Stimulated activated CD4-positive, alpha-beta T cell treated with anti-CD3 and anti-CD28 coated beads, TNF-alpha, amount 100 ng/mL, for 4 hours (primary cell): ENCODE measurements at regions not wholly inside any gene's neighbourhood (a gene's known extent, or its start where the extent isn't known, plus 50 kb on each side); places are given as distances from the start of the nearest gene placed in this dataset.
"Not testable (repeated sequence)": the region's sequence is repeated elsewhere in the genome, so short reads cannot be mapped to it uniquely, and the experiment has no call there.

Experiments used
- DNase-seq, 3 experiments: peaks; one replicate each; pipeline ENCODE4 v3.0.0-alpha.2; 2020; ENCODE audit warnings: low read depth in 3 of 3

DNA sequence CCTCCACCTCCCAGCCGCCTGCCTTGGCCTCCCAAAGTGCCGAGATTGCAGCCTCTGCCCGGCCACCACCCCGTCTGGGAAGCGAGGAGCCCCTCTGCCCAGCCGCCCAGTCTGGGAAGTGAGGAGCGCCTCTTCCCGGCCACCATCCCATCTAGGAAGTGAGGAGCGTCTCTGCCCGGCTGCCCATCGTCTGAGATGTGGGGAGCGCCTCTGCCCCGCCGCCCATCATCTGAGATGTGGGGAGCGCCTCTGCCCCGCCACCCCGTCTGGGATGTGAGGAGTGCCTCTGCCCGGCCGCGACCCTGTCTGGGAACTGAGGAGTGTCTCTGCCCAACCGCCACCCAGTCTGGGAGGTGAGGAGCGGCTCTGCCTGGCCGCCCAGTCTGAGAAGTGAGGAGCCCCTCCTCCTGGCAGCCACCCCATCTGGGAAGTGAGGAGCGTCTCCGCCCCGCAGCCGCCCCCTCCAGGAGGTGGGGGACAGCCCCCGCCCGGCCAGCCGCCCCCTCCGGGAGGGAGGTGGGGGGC, 296.3 kb downstream of the HNRNPD start:
- not testable (repeated sequence) for DNase-seq

DNA sequence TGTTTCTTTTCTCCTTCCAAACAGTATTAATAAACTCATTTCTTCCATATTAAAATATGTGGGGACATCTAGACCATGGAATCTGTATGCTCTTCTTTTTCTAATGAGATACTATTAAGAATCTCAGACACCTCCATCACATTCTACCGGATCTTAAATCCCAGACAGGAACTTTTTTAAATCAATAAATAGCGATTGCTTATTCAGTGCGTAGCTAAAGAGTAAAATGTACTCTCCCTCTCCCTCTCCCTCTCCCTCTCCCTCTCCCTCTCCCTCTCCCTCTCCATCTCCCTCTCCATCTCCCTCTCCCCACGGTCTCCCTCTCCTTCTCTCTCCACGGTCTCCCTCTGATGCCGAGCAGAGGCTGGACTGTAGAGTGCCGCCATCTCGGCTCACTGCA, 297.0 kb downstream of the HNRNPD start:
- DNase-seq: no peak

DNA sequence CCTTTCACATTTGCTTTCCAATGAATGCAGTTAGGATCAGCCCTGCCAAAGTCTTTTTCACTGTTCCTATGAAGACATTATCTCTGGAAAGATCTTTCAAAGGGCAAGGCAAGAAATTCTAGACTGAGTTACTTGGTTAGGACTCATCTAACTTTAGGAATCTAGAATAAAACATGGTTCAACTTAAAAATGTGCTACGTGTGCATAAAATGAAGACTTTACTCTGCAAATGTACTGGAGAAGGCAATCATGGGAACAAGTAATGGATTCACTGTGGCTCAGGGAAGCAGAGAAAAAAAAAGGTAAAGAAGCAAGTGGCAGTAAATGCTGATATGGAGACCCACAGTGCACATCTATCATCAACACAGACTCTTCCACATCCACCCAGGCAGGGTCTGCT, 297.4 kb downstream of the HNRNPD start:
- DNase-seq: no peak

DNA sequence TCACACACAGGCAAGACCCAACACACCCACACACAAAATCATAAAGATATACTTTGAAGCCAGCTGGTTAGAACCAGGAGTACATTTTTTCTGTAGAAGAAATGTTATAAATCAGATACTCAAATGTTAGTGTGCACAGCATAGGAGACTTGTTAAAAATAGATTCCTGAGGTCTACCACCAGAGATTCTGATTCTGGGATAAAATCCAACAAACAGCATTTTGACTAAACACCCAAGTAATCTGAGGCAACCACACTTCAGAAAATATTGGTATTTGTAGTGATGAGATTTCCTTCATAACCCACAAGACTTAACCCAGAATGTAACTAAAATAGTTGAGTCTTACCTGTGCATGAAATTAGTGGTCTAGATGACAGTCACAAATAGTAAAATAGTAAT, 301.8 kb downstream of the HNRNPD start:
- no peak for DNase-seq

DNA sequence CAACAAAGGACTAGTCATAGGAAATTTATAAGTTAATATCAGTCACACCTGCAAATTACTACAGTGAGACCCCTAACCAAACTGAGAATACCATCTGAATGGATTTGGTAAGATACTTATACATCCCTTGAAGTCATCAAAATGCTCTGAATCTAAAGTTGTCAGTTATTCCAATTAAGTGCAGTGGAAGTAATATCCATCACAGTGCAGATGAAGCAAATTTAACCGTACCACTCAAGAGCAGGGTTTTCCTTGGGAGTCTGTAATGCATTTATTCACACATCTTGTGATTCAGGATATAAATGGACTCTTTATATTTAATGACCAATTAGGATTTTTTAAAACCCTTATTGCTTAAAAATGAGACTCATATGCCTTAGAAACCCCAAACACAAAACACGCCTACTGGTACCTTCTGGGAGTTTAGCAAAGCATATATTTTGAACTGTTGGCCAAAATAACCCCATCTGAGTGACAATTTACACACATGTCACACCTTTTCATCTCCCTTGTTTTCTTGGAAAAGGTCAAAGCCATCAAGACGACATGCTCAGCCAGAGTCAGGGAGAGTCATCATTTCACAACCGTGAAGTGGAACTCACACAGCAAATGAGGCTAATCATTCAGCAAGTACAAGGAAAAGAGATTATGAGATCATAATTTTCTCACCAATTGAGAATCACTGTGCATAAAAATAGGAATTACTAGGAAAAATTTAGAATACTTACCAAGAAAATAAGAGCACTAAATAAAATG, 303.7 kb downstream of the HNRNPD start:
- no peak for DNase-seq

DNA sequence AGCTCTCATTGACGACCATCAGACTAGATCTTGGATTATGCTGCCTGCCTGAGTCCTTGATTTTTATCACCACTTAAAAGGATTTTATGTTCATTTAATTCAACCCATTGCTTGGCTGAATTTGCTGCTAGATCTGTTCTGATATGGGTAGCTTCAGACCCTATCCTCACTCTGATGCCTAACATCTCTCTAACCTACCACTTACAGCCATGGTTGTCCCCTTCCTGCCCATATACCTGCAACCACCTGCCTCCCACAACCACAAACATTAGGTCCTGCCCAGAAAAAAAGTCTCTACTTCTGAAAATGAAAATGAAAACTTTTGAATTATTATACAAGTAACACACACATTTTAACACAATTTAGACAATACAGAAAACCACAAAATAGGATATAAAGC, 310.8 kb downstream of the HNRNPD start:
- no peak for DNase-seq

DNA sequence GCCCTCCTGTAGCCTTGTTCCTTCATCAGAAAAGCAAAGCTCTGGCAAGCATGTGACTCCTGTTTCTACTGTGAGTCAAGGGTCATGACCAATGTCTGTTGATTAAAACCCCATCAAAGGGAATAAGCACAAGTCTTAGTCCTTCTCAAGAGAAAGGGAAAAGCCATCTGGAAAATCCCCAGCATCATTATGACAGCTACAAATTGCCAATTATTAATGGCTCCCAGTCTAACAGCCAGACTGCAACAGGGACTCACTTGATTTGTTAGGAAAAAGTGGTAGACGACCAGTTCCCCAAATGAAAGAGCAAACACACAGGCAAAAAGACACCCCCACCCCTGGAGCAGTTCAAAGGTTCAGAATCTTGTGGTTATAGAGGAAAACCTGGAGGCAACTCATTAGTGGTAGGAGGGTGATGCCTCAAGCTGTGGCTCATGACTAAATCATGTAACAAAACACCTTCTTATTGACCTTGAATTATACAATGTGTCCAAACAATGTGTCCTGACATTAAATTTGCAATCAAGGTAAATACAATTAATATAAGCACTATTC, 315.7 kb downstream of the HNRNPD start:
- DNase-seq: no peak

DNA sequence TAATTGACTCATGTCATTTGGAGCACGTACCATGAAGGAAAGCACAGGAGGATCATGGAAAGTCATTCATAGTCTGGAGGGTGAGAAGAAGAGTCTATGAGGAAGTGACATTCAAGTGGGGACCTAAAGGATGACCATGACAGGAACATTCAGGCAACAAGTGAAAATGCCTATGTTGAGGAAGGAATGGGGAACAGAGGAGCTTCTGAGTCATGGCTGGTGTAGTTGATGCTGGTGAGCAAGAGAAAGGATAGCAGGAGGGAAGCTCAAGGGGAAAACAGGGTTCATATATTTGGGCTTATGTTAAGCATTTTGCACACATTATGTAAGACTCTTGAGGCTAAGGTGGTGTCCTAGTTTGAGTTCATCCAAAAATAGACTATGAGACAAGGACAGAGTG, 318.6 kb downstream of the HNRNPD start:
- no peak for DNase-seq

DNA sequence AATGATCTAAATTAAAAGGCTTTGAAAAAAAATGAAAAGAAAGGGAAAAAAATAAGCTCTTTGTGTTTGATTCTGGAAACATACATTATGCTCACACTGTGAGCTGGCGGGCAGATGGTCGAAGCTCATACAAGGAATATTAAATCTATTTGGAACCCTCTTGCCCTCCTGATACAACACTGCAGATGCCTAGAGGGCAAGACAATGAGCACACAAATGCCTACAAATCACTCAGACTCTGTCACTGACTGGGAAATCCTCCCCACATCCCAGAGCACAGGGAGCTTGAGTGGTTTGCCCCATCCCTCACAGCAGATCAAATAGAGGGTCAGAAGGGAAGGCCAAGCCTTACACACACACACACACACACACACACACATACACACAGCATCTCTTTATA, 320.4 kb downstream of the HNRNPD start:
- no peak for DNase-seq

DNA sequence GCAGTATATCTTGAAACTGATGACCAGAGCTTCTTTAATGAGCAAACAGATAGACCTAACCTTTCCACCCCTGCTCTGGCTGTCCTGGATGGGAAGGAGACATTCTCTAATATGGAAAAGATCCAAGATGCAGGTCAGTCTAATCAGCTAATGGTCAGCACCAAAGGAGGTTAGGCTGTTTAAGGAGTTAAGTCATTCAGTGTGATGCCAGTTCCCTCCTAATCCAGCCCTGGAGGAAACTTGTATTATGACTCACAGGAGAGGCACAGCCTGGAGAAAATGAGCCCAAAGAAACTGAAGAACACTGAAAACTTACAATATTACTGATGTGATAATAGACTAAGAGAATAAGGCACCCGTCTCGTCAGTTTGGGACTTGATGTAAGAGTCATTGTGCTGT, 323.0 kb downstream of the HNRNPD start:
- no peak for DNase-seq

DNA sequence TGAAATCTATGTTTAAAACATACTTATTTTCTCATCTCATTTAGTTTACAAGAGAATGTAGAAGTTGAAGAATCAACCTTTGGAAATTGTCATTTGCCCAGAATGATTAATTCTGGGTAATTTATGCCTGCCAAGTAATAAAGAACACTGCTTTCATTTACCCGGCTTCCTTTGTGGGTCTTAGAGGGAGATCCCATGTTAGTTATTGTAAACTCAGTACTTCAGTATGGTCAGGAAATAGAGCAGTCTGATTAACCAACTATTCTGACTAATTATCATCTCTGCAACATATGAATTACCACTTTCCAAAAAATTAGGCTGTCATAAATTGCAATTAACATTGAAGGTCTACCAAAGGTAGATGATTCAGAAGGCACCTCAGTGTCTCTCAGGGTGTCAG, 324.5 kb downstream of the HNRNPD start:
- no peak for DNase-seq

DNA sequence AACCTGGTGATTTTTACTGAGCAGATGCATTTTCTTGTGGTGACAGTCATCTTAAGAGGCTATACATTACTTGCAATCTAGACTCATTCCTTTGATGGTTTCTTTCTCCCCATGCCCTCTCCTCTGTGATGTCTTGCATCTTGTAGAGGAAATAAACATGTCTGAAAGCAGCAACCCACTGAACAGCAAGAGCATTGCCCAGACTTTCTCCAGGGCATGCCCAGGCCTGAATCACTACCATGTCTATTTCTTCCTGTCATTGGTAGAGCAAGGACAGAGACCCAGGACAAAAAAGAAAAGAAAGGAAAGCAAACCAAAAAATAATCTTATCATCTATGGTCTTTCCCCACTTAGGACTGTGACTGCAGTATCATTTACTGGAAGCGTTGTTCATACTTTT, 326.1 kb downstream of the HNRNPD start:
- DNase-seq: no peak

DNA sequence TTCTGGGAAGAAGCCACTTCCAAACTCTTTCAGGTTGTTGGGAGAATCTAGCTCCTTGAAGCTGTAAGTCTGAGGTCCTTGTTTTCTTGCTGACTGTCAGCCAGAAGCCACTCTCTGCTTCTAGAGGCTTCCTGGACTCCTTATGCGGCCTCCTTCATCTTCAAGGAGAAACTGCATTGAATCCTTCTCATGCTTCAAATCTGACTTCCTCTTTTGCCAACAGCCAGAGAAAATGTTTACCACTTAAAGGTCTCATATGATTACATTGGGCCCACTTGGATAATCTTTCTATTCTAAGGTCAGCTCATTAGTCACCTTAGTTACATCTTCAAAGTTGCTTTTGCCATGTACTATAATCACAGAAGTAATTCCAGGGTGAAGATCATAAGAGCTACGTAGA, 327.0 kb downstream of the HNRNPD start:
- no peak for DNase-seq

DNA sequence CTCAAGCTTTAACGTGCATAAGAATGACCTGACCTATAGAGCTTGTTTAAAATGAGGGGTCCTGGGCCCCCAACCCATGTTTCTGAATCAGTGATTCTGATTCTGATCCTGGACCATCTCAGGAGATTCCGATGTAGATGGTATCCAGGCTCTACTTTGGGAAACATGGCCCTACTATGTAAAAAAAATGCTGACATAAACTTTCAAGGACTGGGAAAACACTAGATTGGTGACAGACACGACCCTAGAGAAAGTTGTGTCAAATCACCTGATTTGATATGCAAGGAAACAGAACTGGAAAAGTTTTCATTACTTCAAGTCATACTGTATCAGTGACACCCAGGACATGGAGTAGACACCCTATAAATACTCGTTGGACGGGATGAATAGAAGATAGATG, 328.5 kb downstream of the HNRNPD start:
- no peak for DNase-seq

DNA sequence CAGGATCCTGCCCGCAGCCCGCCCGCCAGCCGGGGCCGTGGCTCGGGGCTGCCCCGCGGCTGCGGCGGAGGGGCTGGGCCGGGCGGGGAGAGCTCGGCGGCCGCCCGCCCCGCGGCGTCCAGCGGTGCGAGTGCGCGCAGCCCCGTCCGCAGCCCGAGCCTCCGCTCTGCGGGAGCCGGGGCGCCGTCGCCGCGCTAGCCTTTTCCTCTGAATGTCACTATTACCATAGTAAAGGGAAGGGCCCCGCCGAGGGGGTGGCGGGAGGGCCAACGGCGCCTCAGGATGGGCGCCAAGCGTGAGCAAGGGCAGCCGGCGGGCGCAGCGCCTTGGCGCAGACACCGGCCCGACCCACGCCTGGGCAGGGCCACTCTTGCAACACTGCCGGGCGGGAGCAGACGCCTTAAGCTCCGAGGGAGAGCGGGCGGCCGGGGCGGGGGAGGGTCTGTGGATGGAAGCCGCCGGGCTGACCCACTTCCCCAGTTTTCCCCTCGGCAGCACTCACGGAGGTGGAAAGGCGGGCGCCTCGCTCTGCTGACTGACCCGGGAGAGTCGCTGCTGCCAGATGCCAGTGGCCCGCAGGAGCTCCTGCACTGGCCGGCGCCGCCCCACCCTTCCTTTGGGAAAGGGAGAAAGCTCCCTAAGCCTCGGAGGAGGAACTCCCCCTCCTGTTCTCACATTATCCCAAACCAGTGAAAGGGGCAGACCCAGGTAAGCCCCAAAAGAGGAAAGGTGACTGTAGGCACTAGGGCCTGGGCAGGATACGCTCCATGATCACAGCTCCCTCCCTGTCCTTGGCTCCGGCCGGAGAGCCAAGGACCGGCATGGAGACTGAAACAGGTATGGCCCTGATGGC, 329.4 kb downstream of the HNRNPD start:
- DNase-seq: no peak

DNA sequence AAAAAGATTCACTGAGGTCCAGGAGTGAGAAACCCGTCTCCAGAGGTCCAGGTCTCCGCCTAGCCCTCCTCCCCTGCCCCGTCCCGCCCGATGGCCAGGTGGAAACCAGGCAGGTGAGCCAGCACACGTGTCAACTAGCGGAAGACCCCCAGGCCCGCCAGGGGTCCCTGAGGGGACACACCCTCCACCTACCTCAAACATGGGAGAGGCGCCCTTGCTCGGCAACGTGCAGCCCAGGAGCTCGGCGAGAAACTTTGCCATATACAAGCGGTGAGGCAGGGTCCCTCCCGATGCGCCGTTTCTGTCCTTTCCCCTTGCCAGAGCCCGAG, 330.0 kb downstream of the HNRNPD start:
- DNase-seq: no peak

DNA sequence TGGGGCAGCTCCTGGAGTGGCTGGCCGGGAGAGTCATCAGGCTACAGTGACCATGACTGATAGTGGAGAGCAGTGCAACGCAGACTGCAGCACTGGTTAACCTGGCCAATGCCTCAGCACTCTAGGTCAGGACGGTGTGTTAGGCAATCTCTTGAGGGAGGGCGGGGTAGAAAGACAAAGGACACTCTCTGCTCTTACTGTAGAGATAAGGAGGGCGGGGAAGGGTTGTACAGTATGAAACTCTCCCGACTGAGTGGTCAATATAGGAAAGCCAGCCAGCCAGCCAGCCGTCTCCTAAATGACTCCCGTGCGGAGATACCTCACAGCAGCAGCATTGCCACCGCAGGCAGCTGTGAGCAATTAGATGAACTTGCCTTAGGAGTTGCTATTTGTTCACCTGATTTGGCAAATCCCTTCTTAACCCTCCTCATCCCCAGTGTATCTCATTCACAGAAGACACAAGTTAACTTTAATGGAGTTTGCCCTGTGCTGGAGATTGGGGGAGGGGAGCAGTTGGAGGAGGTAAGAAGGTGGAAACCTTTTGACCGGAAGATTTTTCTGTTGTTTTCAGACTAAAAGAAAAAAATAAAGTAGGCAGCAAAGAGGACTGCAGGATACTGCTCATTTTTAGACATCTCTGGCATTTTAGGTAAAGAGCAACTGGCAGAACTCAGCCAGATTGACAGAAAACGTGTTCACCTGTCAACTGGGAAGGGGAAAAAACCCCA, 330.5 kb downstream of the HNRNPD start:
- no peak for DNase-seq

DNA sequence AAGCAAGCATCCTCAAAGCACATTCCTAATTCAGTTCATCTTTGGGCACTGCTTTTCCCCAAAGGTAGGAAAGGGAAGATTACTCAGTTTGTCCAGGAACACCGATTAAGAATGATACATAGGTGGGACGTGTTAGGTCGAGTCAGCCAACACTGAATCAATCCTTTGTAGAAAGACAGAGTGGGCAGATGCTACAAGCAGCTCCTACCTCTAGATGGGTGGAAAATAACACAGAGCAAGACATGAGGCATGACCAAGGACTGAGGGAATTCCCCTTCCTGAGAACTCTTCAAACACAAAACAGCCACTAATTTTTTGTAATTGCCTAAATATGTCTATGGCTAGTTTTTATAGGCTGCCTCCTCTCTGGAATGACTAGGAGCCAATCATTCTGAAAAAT, 331.7 kb downstream of the HNRNPD start:
- DNase-seq: no peak

DNA sequence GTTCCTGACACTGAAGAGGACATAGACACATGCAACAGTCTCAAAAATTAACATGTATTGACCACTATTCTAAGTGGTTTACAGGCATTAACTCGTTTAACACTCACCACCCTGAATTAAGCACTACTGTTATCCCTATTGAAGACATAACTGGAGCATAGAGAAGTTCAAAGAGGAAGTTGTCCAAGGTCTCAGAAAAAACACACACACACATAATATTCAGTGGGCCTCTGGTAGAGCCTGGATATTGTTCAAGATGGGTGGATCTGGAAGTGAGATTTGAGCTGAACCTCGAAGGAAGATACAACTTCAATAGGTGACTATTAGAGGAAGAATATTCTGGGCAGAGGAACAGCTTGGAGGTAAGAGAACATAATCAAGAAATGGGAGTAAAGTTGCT, 334.9 kb downstream of the HNRNPD start:
- DNase-seq: no peak

DNA sequence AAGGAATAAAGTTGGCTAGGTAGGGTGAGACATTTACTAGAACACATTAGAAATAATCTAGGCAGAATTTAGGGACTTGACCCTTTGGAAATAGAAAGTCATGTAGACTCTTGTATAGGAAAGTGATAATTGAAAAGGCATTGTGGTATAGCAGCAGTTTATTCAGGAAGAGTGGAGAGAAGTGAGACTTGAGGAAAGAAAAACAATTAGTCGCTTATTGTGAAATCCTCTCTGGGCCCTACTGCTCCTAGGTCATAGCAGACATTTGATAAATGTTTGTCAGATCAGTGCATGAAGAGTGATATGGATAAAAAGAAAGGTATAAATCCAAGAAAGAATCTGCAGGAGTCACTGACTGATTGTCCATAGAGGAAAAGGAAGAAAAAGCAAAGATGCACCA, 337.6 kb downstream of the HNRNPD start:
- DNase-seq: no peak

DNA sequence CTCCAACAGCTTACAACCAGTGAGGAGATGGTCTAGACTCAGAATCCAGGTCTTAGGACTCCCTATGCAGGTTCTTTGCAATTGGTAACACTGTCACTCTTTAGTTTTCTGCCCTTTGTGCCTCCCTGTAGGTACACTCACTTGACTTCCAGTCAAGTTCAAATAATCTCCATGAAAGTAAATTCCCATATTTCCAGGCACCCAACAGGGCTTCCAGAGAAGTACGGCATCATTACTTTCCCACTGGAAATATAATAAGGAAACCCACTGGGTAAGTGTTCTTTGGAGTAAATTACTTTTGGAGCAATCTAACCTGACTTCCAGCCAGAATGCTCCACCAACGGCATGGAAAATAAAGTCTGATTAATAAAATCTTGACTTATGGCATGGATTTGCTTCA, 338.9 kb downstream of the HNRNPD start:
- DNase-seq: no peak

DNA sequence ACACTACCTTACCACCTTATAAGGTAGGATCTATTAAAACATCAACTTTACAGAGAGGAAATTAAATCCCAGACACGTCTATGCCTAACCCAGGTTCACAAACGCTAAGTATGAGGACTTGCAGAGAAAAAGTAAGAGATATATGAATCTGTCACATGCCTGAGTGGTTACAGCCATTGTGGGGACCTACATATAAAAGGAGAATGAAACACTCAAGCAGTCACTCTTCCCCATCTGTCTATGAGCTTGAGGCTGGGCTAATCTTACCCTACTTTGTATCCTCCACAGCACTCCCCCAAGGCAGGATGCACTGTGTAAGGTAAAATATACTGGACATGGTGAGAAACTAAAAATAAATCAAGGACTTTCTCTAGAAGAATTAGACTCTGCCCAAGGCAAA, 339.9 kb downstream of the HNRNPD start:
- no peak for DNase-seq
